Erythroblast (primary cell): ENCODE measurements at regions not wholly inside any gene's neighbourhood (a gene's known extent, or its start where the extent isn't known, plus 50 kb on each side); places are given as distances from the start of the nearest gene placed in this dataset.
"Not testable (repeated sequence)": the region's sequence is repeated elsewhere in the genome, so short reads cannot be mapped to it uniquely, and the experiment has no call there.

Experiments
- DNase-seq, 2 experiments: peaks; one replicate each; lab custom pipeline; 2025; lab: John Stamatoyannopoulos, UW
- GATA1 ChIP-seq: IDR thresholded peaks from 2 replicates; pipeline ENCODE4 v1.6.1; 2011; ENCODE audit warnings: low read depth, mild to moderate bottlenecking, control low read depth, low read length, moderate library complexity
- POLR2A ChIP-seq: IDR thresholded peaks from 2 replicates; pipeline ENCODE4 v1.6.1; 2011; ENCODE audit warnings: mild to moderate bottlenecking, low read length

DNA sequence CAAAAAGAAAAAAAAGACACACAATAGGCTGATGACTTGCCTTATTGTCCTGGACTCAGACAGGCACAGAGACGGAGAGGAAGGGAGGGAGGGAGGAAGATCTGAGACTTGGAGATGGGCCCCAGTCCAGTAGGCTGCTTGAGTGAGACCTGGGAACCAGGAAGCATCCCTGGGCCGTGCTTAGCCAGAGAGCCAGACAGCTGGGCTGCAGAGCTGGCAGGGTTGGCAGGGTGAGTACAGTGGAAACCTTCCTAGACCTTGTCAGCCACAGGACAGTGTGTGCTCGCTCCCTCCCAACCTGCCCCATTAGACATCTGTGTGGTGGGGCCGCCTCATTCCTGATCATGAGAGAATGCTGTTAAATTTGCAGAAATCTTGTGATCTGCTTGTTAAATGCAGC lies 107.9 kb upstream of the ALDH1A3 start:
- TF ChIP-seq POLR2A (no peak), GATA1 (no peak)
- DNase-seq = no peak

- TF ChIP-seq GATA1 (no peak), POLR2A (no peak)
- no peak for DNase-seq
Observed at GRCh38 chr15:100772478-100772877, 107.2 kb upstream of the ALDH1A3 start.

DNA sequence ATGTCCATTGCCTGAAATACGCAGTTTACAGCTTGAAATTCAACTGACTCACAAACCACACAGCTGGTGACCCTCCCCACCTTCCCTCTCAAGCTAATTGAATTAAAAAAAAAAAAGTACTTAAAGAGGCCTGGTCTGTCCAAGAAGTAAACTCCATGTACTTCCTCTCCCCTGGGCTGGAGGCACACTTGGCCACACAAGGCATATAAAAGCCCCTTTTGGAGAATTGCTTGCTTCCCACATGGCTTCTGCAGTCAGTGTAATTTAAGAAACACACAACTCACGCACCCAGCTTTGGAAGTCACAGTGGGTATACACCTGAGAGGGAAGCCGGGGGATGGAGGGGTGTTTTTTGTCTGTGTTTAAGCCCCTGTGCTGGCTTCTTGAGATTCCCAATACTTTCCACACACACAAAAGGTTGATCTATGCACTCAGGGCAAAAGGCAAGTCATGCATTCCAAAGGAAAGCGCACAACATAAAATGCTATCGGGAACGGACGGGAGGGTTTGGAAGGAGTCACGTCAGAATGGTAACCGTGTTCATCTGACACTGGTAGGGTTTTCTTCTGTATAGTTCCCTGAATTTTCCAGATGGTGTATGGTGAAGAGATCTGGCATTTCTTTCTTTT lies 106.6 kb upstream of the ALDH1A3 start:
- TF ChIP-seq GATA1 (no peak), POLR2A (no peak)
- DNase-seq = no peak

GRCh38 chr15:100774044-100774443 lies 105.6 kb upstream of the ALDH1A3 start:
- not testable (repeated sequence) for DNase-seq

DNA sequence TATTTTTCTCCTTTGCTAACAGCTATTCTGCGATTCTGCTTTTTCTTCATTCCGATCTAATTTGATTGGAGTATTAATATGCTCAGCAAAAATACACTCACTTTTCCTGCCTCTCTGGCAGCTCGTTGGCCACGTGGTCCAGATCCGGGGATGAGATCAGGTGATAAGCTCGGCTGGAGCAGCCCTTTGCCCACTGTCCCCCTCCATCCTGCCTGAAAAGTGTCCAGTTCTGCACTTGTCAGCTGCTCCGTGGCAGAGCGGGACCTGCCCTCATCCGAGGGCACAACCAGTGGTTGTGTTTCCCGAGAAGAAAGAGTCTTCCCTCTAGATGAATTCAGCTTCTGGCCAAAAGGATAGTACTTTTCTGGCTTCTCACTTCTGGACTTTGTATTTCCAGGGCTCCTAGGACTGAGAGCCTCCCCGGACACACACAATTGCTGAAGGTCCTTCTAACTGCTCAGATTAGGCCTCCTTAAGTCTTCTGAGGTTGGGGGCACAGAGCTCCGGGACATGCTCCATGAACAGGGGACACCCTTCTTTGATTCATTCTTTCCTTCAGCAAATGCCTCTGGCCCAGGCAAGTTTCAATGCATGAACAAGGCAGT lies 103.9 kb upstream of the ALDH1A3 start:
- TF ChIP-seq POLR2A = no peak
- TF ChIP-seq GATA1 = no peak
- no peak for DNase-seq

GRCh38 chr15:100777821-100778220 lies 101.8 kb upstream of the ALDH1A3 start:
- no peak for DNase-seq

DNA sequence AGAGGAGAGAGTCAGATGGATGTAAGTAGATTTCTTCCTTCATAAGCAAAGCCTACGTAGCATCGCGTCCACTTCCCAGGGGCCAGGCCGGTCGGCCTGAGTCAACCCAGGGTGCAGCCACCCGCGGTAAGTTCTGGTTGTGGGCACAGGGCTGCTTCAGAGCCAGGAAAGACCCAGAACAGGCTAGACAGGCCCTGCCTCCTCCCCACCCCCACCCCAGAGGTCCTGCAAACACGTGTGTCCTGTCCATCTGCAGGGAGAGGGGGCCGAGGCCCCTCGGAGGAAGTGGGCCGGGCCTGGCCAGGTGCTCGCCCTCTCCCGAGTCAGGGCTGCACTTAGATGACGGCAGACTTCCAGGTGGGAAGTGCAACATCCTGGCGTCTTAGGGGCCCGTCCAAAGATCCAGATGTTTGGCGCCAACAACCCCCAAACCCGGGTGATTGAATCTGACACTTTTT lies 100.8 kb upstream of the ALDH1A3 start:
- TF ChIP-seq POLR2A (no peak), GATA1 (no peak)
- DNase-seq = no peak

More at GRCh38 chr15:100777821-100778220, 101.8 kb upstream of the ALDH1A3 start:
- TF ChIP-seq GATA1 (no peak), POLR2A (no peak)

DNA sequence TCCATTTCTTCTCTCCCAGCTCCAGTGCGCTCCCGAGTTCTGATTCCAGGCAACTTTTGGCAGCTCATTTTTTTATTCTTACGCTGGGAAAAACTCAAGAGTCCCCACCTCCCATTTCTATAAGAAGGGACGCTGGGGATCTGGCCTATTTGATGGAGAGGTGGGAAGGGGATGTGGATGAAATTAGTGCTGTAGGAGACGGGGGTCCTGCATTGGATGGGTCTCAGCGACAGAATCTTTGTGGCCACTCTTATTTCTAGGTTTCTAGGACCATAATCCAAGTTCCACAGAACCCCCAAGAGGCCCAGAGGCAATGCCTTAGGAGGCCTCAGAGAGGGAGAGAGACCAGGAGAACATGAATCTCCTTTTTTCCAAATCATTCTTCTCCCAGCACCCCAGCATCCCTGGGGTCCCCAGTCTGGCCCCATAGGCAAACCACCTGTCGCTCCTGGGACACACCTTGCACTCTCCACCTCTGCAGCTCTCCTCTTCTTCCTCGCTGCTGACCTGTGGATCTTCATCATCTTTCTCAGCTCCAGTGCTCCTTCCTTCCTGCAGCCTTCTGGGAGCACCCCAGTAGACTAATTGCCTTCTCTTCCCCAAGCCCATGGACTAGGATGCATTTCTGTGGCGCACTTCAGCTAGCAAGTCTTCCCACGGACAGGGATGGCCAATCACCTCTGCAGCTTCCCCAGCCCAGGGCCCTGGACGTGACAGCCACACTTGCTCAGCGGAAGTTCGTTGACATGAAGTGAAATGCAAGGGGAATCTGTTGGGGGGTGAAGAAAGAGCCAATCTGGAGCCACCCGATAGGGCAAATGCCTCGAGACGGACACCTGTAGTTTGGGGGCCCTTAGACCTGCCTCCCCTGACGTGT lies 100.1 kb upstream of the ALDH1A3 start:
- DNase-seq = no peak
- TF ChIP-seq GATA1 (no peak), POLR2A (no peak)

GRCh38 chr15:100780208-100780800 lies 99.3 kb upstream of the ALDH1A3 start:
- TF ChIP-seq POLR2A (no peak), GATA1 (no peak)
- DNase-seq = no peak

DNA sequence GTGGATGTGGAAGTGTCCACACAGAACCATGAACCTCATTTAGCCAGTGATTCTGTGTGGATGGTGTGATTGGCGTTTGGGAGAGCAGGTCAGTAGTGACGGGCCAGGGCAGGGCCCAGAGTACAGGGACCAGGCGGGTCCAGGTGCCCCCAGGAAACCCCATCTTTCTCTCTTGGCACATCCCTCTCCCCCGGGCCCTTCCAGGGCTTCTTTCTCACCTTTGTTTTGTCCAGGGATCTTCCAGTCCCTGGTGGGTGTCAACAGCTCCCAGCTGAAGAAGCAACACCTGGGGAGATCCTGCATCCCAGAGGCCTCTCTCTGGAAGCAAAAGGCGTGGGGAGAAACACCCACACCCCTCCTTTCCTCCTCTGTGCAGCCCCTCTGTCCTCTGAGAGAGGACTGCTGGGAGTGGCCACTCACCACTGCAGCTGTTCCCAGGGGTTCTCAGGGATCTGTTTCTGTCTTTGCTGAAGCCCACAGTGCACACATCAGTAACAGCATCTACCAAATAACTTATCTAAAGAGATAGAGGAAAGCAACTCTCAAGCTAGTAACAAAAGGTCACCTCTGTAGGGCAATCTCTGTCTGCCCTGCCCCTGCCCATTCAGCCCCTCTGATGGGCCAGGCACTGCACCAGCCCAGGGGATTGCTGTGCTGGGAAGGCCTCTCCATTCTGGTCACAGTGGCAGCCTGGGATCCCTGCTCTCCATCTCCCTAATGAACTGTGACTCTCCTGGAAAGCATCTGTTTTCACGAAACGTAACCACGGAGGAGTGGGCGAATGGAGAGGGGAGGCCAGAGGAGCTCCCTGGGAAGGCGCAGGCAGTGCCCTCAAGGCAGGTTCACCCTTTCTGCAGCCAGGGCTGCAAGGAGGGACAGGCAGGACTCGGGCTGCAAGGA lies 98.3 kb upstream of the ALDH1A3 start:
- TF ChIP-seq GATA1 (no peak), POLR2A (no peak)
- DNase-seq = no peak

DNA sequence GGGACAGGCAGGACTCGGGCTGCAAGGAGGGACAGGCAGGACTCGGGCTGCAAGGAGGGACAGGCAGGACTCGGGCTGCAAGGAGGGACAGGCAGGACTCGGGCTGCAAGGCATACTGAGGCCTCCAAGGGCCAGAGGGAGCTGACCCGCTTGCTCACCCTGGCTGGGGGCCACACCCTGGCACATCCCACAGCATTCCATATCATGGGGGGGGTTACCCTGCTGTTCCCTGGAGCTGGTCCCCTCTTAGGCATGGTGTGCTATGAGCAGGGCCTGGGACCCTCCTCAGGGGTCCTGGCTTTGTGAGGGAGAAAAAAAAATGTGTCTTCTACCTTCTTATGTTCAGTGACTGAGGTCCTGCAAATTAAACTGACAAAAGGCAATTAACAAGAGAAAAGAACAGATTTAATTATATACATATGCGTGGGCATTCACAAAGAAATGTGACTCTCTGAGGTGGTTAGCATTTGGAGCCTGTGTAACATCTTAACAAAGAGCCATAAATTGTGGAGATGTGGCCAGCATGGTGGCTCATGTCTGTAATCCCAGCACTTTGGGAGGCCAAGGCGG lies 97.6 kb upstream of the ALDH1A3 start:
- no peak for DNase-seq
- no peak for TF ChIP-seq GATA1
- no peak for TF ChIP-seq POLR2A

DNA sequence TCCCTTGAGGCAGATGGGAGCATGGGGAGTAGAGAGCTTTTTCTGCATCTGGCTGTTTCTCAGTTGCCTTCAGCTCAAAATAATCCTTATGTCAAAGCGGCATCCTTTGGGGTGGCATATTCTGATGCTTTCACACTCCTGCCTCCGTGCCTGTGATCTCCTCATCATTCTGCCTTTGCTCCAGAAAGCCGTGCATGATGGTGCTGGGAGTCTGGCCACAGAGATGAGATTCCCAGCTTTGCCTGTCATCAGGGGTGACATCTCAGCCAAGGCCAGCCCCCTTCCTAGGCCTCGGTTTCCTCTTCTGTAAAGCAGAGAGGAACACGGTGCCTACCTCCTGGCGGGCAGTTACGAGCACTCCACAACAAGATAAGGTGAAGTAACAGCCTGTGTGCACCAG lies 96.3 kb upstream of the ALDH1A3 start:
- no peak for DNase-seq
- TF ChIP-seq GATA1 (no peak), POLR2A (no peak)
